Calu3 (cell line): ENCODE measurements at regions not wholly inside any gene's neighbourhood (a gene's known extent, or its start where the extent isn't known, plus 50 kb on each side); places are given as distances from the start of the nearest gene placed in this dataset.

ENCODE experiments used
- BruUV-seq: library from RNA; stranded (reverse); fragments of 400-500 nt; replicated peaks from 2 replicates; lab custom pipeline; 2021; lab: Mats Ljungman, UMichigan
- CTCF ChIA-PET: fragments of 300-600 bp; sonication (Branson Sonifier 250); formaldehyde crosslinking; loops from one replicate; lab custom pipeline; 2022; ENCODE audit warnings: antibody characterized with exemption; lab: Charles Lee
- DNase-seq: peaks from one replicate; pipeline ENCODE4 v3.0.0; 2022
- H3K27ac Mint-ChIP-seq: one replicate; pipeline ENCODE4 v1.8.0; 2022; ENCODE audit warnings: mixed read lengths; ENCODE audit not compliant: unreplicated experiment
- H3K27me3 Mint-ChIP-seq: one replicate; pipeline ENCODE4 v1.8.0; 2022; ENCODE audit warnings: mixed read lengths; ENCODE audit not compliant: unreplicated experiment
- H3K36me3 Mint-ChIP-seq: one replicate; pipeline ENCODE4 v1.8.0; 2022; ENCODE audit warnings: mild to moderate bottlenecking, moderate library complexity, mixed read lengths; ENCODE audit not compliant: insufficient read depth, unreplicated experiment
- H3K4me1 Mint-ChIP-seq: one replicate; pipeline ENCODE4 v1.8.0; 2022; ENCODE audit warnings: mild to moderate bottlenecking, low read depth, mixed read lengths; ENCODE audit not compliant: unreplicated experiment
- H3K4me3 Mint-ChIP-seq: one replicate; pipeline ENCODE4 v1.8.0; 2022; ENCODE audit warnings: mild to moderate bottlenecking, low read depth, moderate library complexity, mixed read lengths; ENCODE audit not compliant: unreplicated experiment
- H3K9me3 Mint-ChIP-seq: one replicate; pipeline ENCODE4 v1.8.0; 2022; ENCODE audit warnings: low read depth, mixed read lengths; ENCODE audit not compliant: unreplicated experiment
- intact Hi-C: fragments of 100-400 bp; cut with micrococcal nuclease; formaldehyde crosslinking; loops from one replicate; pipeline ENCODE4 v1.10.0; 2022; ENCODE audit not compliant: unreplicated experiment
- TF ChIP-seq, protein P1 (sequence below): fragments of 200-600 bp; IDR thresholded peaks from one replicate; pipeline ENCODE4 v1.8.0; 2022; ENCODE audit warnings: antibody characterized with exemption; ENCODE audit not compliant: unreplicated experiment

DNA sequence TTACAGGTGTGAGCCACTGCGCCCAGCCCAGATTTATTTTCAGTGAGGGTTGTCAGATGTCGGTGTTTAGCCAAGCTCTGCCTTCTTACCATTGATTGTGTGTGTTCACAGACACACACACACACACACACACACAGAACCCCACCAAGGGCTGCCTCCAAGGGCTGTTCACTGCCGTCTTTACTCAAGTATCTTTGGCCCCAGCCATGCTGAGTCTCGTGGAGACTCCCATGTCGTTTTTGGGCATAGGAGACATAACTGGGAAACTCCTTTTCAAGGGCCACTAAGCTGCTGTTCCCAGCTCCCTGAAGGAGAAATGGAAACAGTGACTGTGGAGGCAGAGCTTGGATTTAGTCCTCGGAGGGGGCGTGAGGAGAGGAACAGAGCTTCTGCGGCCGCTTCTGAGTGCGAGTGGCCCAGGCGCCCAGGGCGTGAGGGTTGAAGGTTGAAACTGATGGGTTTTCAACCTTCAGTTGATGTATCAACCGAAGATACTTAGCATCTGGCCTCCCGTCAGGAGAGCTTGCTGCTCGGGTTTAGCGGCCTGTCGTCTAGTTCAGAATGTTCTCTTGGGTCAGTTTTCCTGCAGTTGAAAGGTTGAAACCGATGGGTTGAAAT lies 243.6 kb downstream of the TTLL2 start:
- intact Hi-C loops = no loop called here
- Mint-ChIP-seq H3K27me3 (peaks cover 9% of the 10 kb centered on the region), H3K9me3 (no peaks in the 10 kb centered on the region), H3K36me3 (peaks cover 5% of the 10 kb centered on the region), H3K27ac (no peak overlapping the region), H3K4me1 (peaks cover 30% of the 10 kb centered on the region), H3K4me3 (no peak overlapping the region)
- CTCF ChIA-PET = interaction anchor here (0.7 kb wide), 1 partner anchor 260 kb away, joined by 3 read pairs; no protein-coding TSS in a partner anchor
- DNase-seq = no peak
- BruUV-seq = no TSS peak
- TF ChIP-seq, protein P1, sequence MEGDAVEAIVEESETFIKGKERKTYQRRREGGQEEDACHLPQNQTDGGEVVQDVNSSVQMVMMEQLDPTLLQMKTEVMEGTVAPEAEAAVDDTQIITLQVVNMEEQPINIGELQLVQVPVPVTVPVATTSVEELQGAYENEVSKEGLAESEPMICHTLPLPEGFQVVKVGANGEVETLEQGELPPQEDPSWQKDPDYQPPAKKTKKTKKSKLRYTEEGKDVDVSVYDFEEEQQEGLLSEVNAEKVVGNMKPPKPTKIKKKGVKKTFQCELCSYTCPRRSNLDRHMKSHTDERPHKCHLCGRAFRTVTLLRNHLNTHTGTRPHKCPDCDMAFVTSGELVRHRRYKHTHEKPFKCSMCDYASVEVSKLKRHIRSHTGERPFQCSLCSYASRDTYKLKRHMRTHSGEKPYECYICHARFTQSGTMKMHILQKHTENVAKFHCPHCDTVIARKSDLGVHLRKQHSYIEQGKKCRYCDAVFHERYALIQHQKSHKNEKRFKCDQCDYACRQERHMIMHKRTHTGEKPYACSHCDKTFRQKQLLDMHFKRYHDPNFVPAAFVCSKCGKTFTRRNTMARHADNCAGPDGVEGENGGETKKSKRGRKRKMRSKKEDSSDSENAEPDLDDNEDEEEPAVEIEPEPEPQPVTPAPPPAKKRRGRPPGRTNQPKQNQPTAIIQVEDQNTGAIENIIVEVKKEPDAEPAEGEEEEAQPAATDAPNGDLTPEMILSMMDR = no peak

DNA sequence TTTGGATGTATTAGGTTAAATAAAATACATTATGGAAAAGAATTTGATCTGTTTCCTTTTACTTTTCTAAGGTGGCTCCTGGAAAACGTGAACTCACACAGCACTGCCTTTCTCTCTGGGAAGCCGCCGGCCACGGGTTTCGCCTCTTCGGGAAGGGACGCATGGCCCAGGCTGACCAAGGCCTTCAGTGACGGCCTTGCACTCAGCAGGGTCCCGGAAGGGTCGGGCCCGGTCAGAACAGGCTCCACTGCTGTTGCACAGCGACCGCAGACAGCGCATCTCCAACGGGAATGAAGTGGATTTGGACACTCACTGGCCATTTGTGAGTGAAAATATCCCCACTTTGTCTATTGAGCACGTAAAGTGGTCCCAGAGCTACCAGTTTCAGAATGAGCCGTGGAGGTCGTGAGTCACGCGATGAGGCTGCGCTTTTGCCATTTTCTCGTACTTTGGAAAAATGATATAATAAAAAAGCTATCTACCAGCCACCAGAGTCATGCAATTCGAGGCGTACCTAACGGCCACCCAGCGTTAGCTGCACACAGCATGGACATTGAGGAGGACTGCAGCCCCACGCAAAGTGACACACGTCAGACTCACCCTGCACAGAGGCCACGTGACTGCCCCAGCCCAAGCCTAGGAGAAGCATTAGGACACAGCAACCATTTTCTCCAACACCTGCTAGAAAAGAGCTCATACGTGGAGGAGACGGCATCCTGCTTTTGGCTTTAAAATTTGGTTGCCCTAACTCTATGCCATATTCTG lies 244.3 kb downstream of the TTLL2 start:
- peaks cover 5% of the 10 kb centered on the region for H3K36me3 Mint-ChIP-seq
- peaks cover 2% of the 10 kb centered on the region for H3K27me3 Mint-ChIP-seq
- H3K4me1 Mint-ChIP-seq = peaks cover 30% of the 10 kb centered on the region
- DNase-seq = no peak
- CTCF ChIA-PET = interaction anchor here (0.7 to 0.9 kb wide), 2 partner anchors 103 to 277 kb away, joined by 3 read pairs; no protein-coding TSS in a partner anchor
- no peaks in the 10 kb centered on the region for H3K9me3 Mint-ChIP-seq
- no peak overlapping the region for H3K27ac Mint-ChIP-seq
- H3K4me3 Mint-ChIP-seq = no peak overlapping the region
- TF ChIP-seq, protein P1 = no peak
- BruUV-seq = no TSS peak
- intact Hi-C loops = no loop called here

DNA sequence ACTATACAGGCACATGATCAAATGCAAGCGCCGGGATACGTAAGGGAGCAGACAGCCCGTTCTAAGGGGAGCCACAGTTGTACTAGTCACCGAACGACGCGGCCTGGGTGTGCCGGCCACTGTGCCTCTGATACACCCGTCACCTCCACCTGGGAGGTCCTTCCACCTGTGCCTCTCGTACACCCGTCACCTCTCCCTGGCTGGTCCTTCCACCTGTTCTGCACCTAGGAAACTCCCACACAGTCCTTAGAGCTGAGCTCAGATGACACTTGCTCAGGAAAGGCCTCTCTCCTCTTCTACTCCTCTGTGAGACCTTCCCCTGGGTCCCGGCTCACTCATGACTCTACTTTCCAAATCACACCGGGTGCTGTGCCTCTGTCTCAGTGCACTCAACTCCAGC lies 245.0 kb downstream of the TTLL2 start:
- Mint-ChIP-seq H3K9me3 (no peaks in the 10 kb centered on the region), H3K27ac (no peak overlapping the region), H3K27me3 (no peaks in the 10 kb centered on the region), H3K36me3 (peaks cover 5% of the 10 kb centered on the region), H3K4me1 (peaks cover 30% of the 10 kb centered on the region), H3K4me3 (no peak overlapping the region)
- CTCF ChIA-PET = interaction anchor here (0.7 to 0.9 kb wide), 2 partner anchors 102 to 276 kb away, joined by 3 read pairs; no protein-coding TSS in a partner anchor
- intact Hi-C loops = no loop called here
- no TSS peak for BruUV-seq
- TF ChIP-seq, protein P1 = no peak
- DNase-seq = no peak

DNA sequence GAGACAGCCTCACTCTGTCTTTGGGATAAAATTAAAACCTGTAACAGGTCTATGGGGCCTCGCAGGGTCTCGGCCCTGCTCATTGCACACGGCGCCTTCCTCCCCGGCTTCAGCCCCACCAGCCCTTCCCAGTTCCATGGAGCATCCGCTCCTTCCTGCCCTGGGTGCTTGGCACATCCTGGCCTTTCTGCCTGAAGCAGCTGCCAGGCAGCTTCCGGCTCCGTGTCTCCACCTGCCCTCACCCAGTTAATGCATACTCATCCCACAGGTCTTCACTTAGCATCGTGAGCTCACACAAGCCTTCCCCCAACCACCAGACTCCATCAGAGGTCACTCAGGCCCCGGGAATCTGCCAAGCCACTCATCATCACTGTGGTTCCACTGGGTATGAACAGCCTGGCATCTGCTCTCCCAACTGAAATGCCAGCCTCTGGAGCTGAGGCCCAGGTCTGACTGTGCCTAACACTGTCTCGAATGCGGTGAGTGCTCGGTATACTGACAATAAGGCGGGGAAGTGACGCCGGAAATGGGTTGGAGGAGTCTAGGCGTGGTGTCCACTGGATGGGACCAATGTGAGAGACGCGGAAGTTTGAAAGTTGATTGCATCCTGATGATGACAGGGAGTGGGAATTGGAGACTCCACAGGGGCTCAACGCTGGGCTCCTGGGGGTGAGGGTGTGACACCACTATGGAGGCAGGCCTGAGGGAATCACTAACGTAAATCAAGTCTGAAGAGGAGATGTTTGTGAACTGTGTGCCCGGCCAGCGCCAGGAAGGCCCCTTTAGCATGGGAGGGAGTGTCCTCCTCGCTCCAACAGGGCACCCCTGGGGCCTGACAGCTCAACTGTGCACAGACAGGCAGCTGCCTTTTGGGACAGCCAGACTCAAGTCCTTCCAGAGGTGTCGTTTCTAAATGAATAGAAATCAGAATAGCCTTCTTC lies 245.8 kb downstream of the TTLL2 start:
- no TSS peak for BruUV-seq
- Mint-ChIP-seq H3K4me3 (no peak overlapping the region), H3K27ac (no peak overlapping the region), H3K36me3 (peaks cover 5% of the 10 kb centered on the region), H3K4me1 (peaks cover 22% of the 10 kb centered on the region), H3K27me3 (no peaks in the 10 kb centered on the region), H3K9me3 (no peaks in the 10 kb centered on the region)
- TF ChIP-seq, protein P1 = no peak
- CTCF ChIA-PET = interaction anchor here (0.7 kb wide), 1 partner anchor 17 kb away, joined by 12 read pairs; no protein-coding TSS in a partner anchor
- DNase-seq = no peak
- intact Hi-C loops = no loop called here
